ENCODE measurements at regions not wholly inside any gene's neighbourhood (a gene's known extent, or its start where the extent isn't known, plus 50 kb on each side); places are given as distances from the start of the nearest gene placed in this dataset.

GRCh38 chr18:8498905-8499304 lies 110.3 kb upstream of the RAB12 start:
- peaks cover 5% of the 10 kb centered on the region for H3K36me3 Mint-ChIP-seq (ENCODE audit: insufficient read depth, unreplicated experiment)
- no peak for TF ChIP-seq CTCF (IDR thresholded peaks at IDR 0.05; ENCODE audit: unreplicated experiment)
- no peak overlapping the region for H3K4me3 Mint-ChIP-seq (ENCODE audit: unreplicated experiment)
- H3K4me1 Mint-ChIP-seq (ENCODE audit: insufficient read depth, unreplicated experiment), result no peaks in the 10 kb centered on the region
- peaks cover 7% of the 10 kb centered on the region for H3K9me3 Mint-ChIP-seq (ENCODE audit: unreplicated experiment)
- BruUV-seq (replicated peaks), result no TSS peak
- no peak overlapping the region for H3K27ac Mint-ChIP-seq (ENCODE audit: low read depth, unreplicated experiment)
- ChIA-PET POLR2A (interaction anchor here (0.6 kb wide), 1 partner anchor 1143 kb away, joined by 3 read pairs; no protein-coding TSS in a partner anchor), CTCF (no interaction called here)
- peaks cover 25% of the 10 kb centered on the region for H3K27me3 Mint-ChIP-seq (ENCODE audit: insufficient read depth, unreplicated experiment)
- intact Hi-C loops (cut with micrococcal nuclease), result no loop called here
- no peak for DNase-seq (ENCODE audit: unreplicated experiment)

- no TSS peak for BruUV-seq (replicated peaks)
- Mint-ChIP-seq H3K4me1 (ENCODE audit: insufficient read depth, unreplicated experiment) (no peaks in the 10 kb centered on the region), H3K36me3 (ENCODE audit: insufficient read depth, unreplicated experiment) (peaks cover 5% of the 10 kb centered on the region), H3K4me3 (ENCODE audit: unreplicated experiment) (no peak overlapping the region), H3K27me3 (ENCODE audit: insufficient read depth, unreplicated experiment) (peaks cover 14% of the 10 kb centered on the region), H3K27ac (ENCODE audit: low read depth, unreplicated experiment) (no peak overlapping the region), H3K9me3 (ENCODE audit: unreplicated experiment) (peaks cover 7% of the 10 kb centered on the region)
- no peak for TF ChIP-seq CTCF (IDR thresholded peaks at IDR 0.05; ENCODE audit: unreplicated experiment)
- CTCF ChIA-PET, result interaction anchor here (0.8 to 1.3 kb wide), 2 partner anchors 20 to 338 kb away, joined by 3 to 4 read pairs; no protein-coding TSS in a partner anchor
- no peak for DNase-seq (ENCODE audit: unreplicated experiment)
- POLR2A ChIA-PET, result interaction anchor here (0.7 kb wide), 1 partner anchor 784 kb away, joined by 3 read pairs; no protein-coding TSS in a partner anchor
- intact Hi-C loops (cut with micrococcal nuclease), result no loop called here
Measured at GRCh38 chr18:8499810-8500675, 109.2 kb upstream of the RAB12 start.

- POLR2A ChIA-PET, result interaction anchor here (0.7 to 0.8 kb wide), 2 partner anchors 516 to 785 kb away, joined by 3 read pairs; no protein-coding TSS in a partner anchor
- no TSS peak for BruUV-seq (replicated peaks)
- CTCF ChIA-PET, result interaction anchor here (0.6 to 1.3 kb wide), 3 partner anchors 21 to 458 kb away, joined by 3 to 4 read pairs (median 3); no protein-coding TSS in a partner anchor
Measured at GRCh38 chr18:8501044-8501443, 108.2 kb upstream of the RAB12 start.

More at GRCh38 chr18:8501044-8501443, 108.2 kb upstream of the RAB12 start:
- no peak overlapping the region for H3K27ac Mint-ChIP-seq (ENCODE audit: low read depth, unreplicated experiment)
- no peaks in the 10 kb centered on the region for H3K4me1 Mint-ChIP-seq (ENCODE audit: insufficient read depth, unreplicated experiment)
- peaks cover 7% of the 10 kb centered on the region for H3K9me3 Mint-ChIP-seq (ENCODE audit: unreplicated experiment)
- peaks cover 4% of the 10 kb centered on the region for H3K27me3 Mint-ChIP-seq (ENCODE audit: insufficient read depth, unreplicated experiment)
- TF ChIP-seq CTCF (IDR thresholded peaks at IDR 0.05; ENCODE audit: unreplicated experiment), result no peak
- intact Hi-C loops (cut with micrococcal nuclease), result no loop called here
- peaks cover 2% of the 10 kb centered on the region for H3K36me3 Mint-ChIP-seq (ENCODE audit: insufficient read depth, unreplicated experiment)
- no peak overlapping the region for H3K4me3 Mint-ChIP-seq (ENCODE audit: unreplicated experiment)
- DNase-seq (ENCODE audit: unreplicated experiment), result no peak

Measured in MCF 10A (cell line).